Natural killer cell (primary cell): ENCODE measurements at regions not wholly inside any gene's neighbourhood (a gene's known extent, or its start where the extent isn't known, plus 50 kb on each side); places are given as distances from the start of the nearest gene placed in this dataset.
"Not testable (repeated sequence)": the region's sequence is repeated elsewhere in the genome, so short reads cannot be mapped to it uniquely, and the experiment has no call there.

Experiments
- ATAC-seq, 3 donors: fragments of 150-1000 bp in 2 of 3; fragments of 200-7000 bp in 1 of 3; cut with Tn5 transposase; 1 replicate in 1 of 3; 2 replicates in 2 of 3; pipeline ENCODE4 v1.10.0; 2021; ENCODE audit warnings: mild to moderate bottlenecking in 2 of 3, moderate library complexity in 2 of 3
- DNase-seq, 2 donors: peaks; one replicate each; pipeline versions ENCODE4 v3.0.0 to v3.0.0-alpha.2; 2013 to 2021; ENCODE audit warnings: mixed read lengths in 1 of 2
- H3K27ac ChIP-seq: one replicate; pipeline ENCODE4 v1.5.1; 2013; ENCODE audit warnings: mild to moderate bottlenecking, low read length
- H3K27me3 ChIP-seq: one replicate; pipeline ENCODE4 v1.6.1; 2013; ENCODE audit warnings: low read length; ENCODE audit not compliant: control insufficient read depth, insufficient read depth
- H3K36me3 ChIP-seq: one replicate; pipeline ENCODE4 v1.6.1; 2013; ENCODE audit warnings: low read length; ENCODE audit not compliant: control insufficient read depth, insufficient read depth
- H3K4me1 ChIP-seq: one replicate; pipeline ENCODE4 v1.6.1; 2013; ENCODE audit warnings: low read length; ENCODE audit not compliant: control insufficient read depth, insufficient read depth
- H3K4me3 ChIP-seq: one replicate; pipeline ENCODE4 v1.5.1; 2013; ENCODE audit warnings: low read length
- H3K9me3 ChIP-seq: one replicate; pipeline ENCODE4 v1.6.1; 2013; ENCODE audit warnings: low read length; ENCODE audit not compliant: control insufficient read depth, insufficient read depth
- H3K27ac Mint-ChIP-seq, 2 donors: one replicate each; pipeline ENCODE4 v1.8.0; 2022; ENCODE audit warnings: mild to moderate bottlenecking in 2 of 2, mixed read lengths in 2 of 2, moderate library complexity in 1 of 2
- H3K27me3 Mint-ChIP-seq, 2 donors: one replicate each; pipeline ENCODE4 v1.8.0; 2022; ENCODE audit warnings: low read depth in 2 of 2, mixed read lengths in 2 of 2
- H3K36me3 Mint-ChIP-seq: one replicate; pipeline ENCODE4 v1.8.0; 2022; ENCODE audit warnings: mixed read lengths
- H3K4me1 Mint-ChIP-seq, 2 donors: one replicate each; pipeline ENCODE4 v1.8.0; 2022; ENCODE audit warnings: mixed read lengths in 2 of 2
- H3K4me3 Mint-ChIP-seq: one replicate; pipeline ENCODE4 v1.8.0; 2022; ENCODE audit warnings: mild to moderate bottlenecking, moderate library complexity, mixed read lengths
- H3K9me3 Mint-ChIP-seq, 2 donors: one replicate each; pipeline ENCODE4 v1.8.0; 2022; ENCODE audit warnings: mixed read lengths in 2 of 2
- WGBS: methylation state at CpG from one replicate; pipeline ENCODE4 v1.1.7; 2013; ENCODE audit warnings: missing lambda C conversion rate; ENCODE audit not compliant: insufficient coverage; 5-methylcytosine and 5-hydroxymethylcytosine counted together
- intact Hi-C: fragments of 100-400 bp; cut with micrococcal nuclease; formaldehyde crosslinking; loops from one replicate; pipeline ENCODE4 v1.14.2; 2022
- TF ChIP-seq, protein P1 (sequence below): fragments of 200-600 bp; IDR thresholded peaks from one replicate; pipeline ENCODE4 v1.8.0; 2022; ENCODE audit warnings: antibody characterized with exemption

DNA sequence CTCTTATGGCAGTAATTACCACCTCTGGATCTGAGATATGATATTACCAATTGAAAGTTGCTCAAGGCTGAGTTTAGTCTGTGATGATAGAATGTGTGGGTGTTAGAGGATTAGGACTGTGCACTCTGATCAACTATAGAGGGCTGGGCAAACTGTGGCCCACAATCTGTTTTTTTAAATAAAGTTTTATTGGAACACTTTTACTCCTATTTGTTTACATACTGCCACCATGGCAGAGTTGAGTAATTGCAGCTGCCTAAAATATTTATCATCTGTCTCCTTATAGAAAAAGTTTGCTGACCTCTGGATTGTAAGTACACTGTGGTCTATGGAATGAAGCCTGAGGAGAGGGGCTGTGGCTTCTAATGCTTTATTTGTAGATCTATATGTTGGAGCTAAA is 71.5 kb upstream of the N4BP1 start:
- Mint-ChIP-seq H3K36me3 (no peaks in the 10 kb centered on the region), H3K27ac (no peak overlapping the region), H3K4me3 (no peak overlapping the region), H3K9me3 (no peaks in the 10 kb centered on the region), H3K4me1 (no peaks in the 10 kb centered on the region), H3K27me3 (peaks cover 11 to 29% of the 10 kb centered on the region in 2 donors)
- Histone ChIP-seq H3K9me3 (no peaks in the 10 kb centered on the region), H3K27me3 (no peaks in the 10 kb centered on the region), H3K4me1 (no peaks in the 10 kb centered on the region), H3K4me3 (no peak overlapping the region), H3K27ac (no peak overlapping the region), H3K36me3 (no peaks in the 10 kb centered on the region)
- no peak for DNase-seq
- intact Hi-C loops: no loop called here
- ATAC-seq: no peak
- TF ChIP-seq, protein P1, sequence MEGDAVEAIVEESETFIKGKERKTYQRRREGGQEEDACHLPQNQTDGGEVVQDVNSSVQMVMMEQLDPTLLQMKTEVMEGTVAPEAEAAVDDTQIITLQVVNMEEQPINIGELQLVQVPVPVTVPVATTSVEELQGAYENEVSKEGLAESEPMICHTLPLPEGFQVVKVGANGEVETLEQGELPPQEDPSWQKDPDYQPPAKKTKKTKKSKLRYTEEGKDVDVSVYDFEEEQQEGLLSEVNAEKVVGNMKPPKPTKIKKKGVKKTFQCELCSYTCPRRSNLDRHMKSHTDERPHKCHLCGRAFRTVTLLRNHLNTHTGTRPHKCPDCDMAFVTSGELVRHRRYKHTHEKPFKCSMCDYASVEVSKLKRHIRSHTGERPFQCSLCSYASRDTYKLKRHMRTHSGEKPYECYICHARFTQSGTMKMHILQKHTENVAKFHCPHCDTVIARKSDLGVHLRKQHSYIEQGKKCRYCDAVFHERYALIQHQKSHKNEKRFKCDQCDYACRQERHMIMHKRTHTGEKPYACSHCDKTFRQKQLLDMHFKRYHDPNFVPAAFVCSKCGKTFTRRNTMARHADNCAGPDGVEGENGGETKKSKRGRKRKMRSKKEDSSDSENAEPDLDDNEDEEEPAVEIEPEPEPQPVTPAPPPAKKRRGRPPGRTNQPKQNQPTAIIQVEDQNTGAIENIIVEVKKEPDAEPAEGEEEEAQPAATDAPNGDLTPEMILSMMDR: no peak

DNA sequence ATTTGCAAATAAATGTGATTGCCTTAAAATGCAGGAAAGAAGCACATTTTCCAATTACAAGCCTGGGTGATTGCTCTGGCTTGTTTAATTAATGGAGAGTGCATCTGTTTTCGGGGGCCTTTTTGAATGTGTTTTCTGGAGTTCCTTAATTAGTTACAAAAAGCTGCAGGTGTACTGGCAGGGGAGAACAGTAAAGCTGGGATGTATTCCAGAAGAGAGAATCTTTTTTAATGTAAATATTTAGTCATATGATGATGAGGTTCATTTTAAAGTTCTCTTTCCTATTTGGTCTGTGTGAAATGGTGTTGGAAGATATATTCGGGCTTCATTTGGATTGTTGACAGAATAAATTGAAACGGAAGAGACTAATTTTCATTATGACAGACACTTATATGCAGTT is 70.9 kb upstream of the N4BP1 start:
- Mint-ChIP-seq H3K4me1 (no peaks in the 10 kb centered on the region), H3K27ac (no peak overlapping the region), H3K9me3 (no peaks in the 10 kb centered on the region), H3K36me3 (no peaks in the 10 kb centered on the region), H3K27me3 (peaks cover 9 to 22% of the 10 kb centered on the region in 2 donors), H3K4me3 (no peak overlapping the region)
- TF ChIP-seq, protein P1: no peak
- Histone ChIP-seq H3K4me1 (no peaks in the 10 kb centered on the region), H3K27me3 (no peaks in the 10 kb centered on the region), H3K4me3 (no peak overlapping the region), H3K36me3 (no peaks in the 10 kb centered on the region), H3K27ac (no peak overlapping the region), H3K9me3 (no peaks in the 10 kb centered on the region)
- no peak for ATAC-seq
- WGBS: 92% methylated on average over 2 of the region's 3 CpGs
- intact Hi-C loops: no loop called here
- DNase-seq: no peak

DNA sequence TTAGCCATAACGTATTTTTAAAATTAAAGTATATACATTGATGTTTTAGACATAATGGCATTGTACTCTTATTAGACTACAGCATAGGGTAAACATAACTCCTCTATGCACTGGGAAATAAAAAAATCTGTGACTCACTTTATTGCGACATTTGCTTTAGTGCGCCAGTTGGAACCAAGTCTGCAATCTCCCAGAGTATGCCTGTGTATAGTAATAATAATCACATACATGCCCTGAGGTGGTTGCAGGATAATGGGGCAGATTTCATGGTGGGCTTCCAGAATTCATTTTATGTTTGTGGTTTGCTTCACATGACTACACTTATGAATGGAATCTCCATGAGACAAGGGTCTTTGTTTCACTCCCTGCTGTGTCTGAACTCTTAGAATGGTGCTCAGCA is 66.9 kb upstream of the N4BP1 start:
- TF ChIP-seq, protein P1: no peak
- Histone ChIP-seq H3K36me3 (no peaks in the 10 kb centered on the region), H3K27ac (no peak overlapping the region), H3K27me3 (no peaks in the 10 kb centered on the region), H3K4me1 (no peaks in the 10 kb centered on the region), H3K4me3 (no peak overlapping the region), H3K9me3 (no peaks in the 10 kb centered on the region)
- WGBS: no CpG with 5 or more reads among the region's 3 CpGs
- Mint-ChIP-seq H3K4me3 (no peak overlapping the region), H3K36me3 (no peaks in the 10 kb centered on the region), H3K27me3 (peaks cover 8 to 15% of the 10 kb centered on the region in 2 donors), H3K27ac (no peak overlapping the region), H3K9me3 (no peaks in the 10 kb centered on the region), H3K4me1 (no peaks in the 10 kb centered on the region)
- DNase-seq: no peak
- ATAC-seq: no peak
- intact Hi-C loops: no loop called here

DNA sequence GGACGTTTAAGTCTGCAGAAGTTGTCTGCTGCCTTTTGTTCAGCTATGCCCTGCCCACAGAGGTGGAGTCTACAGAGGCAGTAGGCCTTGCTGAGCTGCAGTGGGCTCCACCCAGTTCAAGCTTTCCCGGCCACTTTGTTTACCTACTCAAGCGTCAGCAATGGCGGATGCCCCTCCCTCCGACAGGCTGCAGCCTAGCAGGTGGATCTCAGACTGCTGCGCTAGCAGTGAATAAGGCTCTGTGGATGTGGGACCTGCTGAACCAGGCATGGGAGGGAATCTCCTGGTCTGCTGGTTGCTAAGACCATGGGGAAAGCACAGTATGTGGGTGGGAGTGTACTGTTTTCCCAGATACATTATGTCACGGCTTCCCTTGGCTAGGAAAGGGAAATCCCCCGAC is 58.2 kb upstream of the N4BP1 start:
- H3K4me1 Mint-ChIP-seq, H3K27me3 ChIP-seq, ATAC-seq, H3K4me1 ChIP-seq, H3K27ac Mint-ChIP-seq, DNase-seq, H3K9me3 ChIP-seq, H3K9me3 Mint-ChIP-seq, H3K27ac ChIP-seq, H3K36me3 Mint-ChIP-seq, intact Hi-C loops, H3K4me3 ChIP-seq, H3K4me3 Mint-ChIP-seq, H3K36me3 ChIP-seq: not testable (repeated sequence)
- 84% methylated on average over 8 of the region's 8 CpGs for WGBS
- peaks cover 10 to 13% of the 10 kb centered on the region in 2 donors for H3K27me3 Mint-ChIP-seq
